Liver (tissue), 8 donors: ENCODE measurements at regions not wholly inside any gene's neighbourhood (a gene's known extent, or its start where the extent isn't known, plus 50 kb on each side); places are given as distances from the start of the nearest gene placed in this dataset.

Experiments
- DNase-seq: peaks from one replicate; pipeline ENCODE4 v3.0.0-alpha.2; 2017; ENCODE audit warnings: low spot score
- H3K27ac ChIP-seq, 2 donors: one replicate each; pipeline ENCODE4 v1.7.0; 2013; ENCODE audit warnings: inconsistent platforms in 2 of 2, low read length in 2 of 2, control low read depth in 1 of 2, low read depth in 1 of 2, mild to moderate bottlenecking in 1 of 2
- H3K27me3 ChIP-seq, 4 donors: one replicate each; pipeline versions ENCODE4 v1.6.1 to v1.7.0; 2013; ENCODE audit warnings: low read length in 3 of 4, inconsistent platforms in 1 of 4, mild to moderate bottlenecking in 1 of 4, moderate library complexity in 1 of 4; ENCODE audit not compliant: control insufficient read depth in 4 of 4, insufficient read depth in 4 of 4
- H3K36me3 ChIP-seq, 4 donors: one replicate each; pipeline versions ENCODE4 v1.6.1 to v1.7.0; 2013; ENCODE audit warnings: low read length in 3 of 4, mild to moderate bottlenecking in 3 of 4, low read depth in 1 of 4, moderate library complexity in 1 of 4; ENCODE audit not compliant: control insufficient read depth in 4 of 4, insufficient read depth in 3 of 4
- H3K4me1 ChIP-seq, 4 donors: one replicate each; pipeline versions ENCODE4 v1.6.1 to v1.7.0; 2013; ENCODE audit warnings: low read length in 3 of 4, mild to moderate bottlenecking in 3 of 4, moderate library complexity in 1 of 4; ENCODE audit not compliant: control insufficient read depth in 4 of 4, insufficient read depth in 4 of 4
- H3K4me3 ChIP-seq, 3 donors: one replicate each; pipeline versions ENCODE4 v1.6.1 to v1.7.0; 2013; ENCODE audit warnings: low read length in 3 of 3, control low read depth in 1 of 3, low read depth in 1 of 3, mild to moderate bottlenecking in 1 of 3
- H3K9ac ChIP-seq, 2 donors: one replicate each; pipeline ENCODE4 v1.7.0; 2013; ENCODE audit warnings: low read length in 2 of 2, mild to moderate bottlenecking in 2 of 2, moderate library complexity in 2 of 2, control low read depth in 1 of 2, low read depth in 1 of 2
- H3K9me3 ChIP-seq, 4 donors: one replicate each; pipeline versions ENCODE4 v1.6.1 to v1.7.0; 2013; ENCODE audit warnings: low read length in 3 of 4; ENCODE audit not compliant: control insufficient read depth in 4 of 4
- CTCF ChIP-seq: fragments of 150-350 bp; IDR thresholded peaks from 2 replicates; pipeline ENCODE4 v1.5.1; 2017; ENCODE audit warnings: improper control_type of control experiment, low read depth, low read length; ENCODE audit not compliant: missing input control
- EGR1 ChIP-seq, 2 donors: IDR thresholded peaks; 2 replicates each; pipeline ENCODE4 v1.6.1; 2016 to 2018; ENCODE audit warnings: antibody characterized with exemption in 2 of 2, low read depth in 2 of 2
- FOXA1 ChIP-seq: IDR thresholded peaks from 2 replicates; pipeline ENCODE4 v1.6.1; 2016; ENCODE audit warnings: antibody characterized with exemption
- FOXA2 ChIP-seq: IDR thresholded peaks from 2 replicates; pipeline ENCODE4 v1.6.1; 2016; ENCODE audit warnings: antibody characterized with exemption
- GABPA ChIP-seq, 2 donors: IDR thresholded peaks in 1 of 2; conservative IDR thresholded peaks in 1 of 2; 2 replicates each; pipeline ENCODE4 v1.6.1; 2016; ENCODE audit warnings: antibody characterized with exemption in 2 of 2, mild to moderate bottlenecking in 1 of 2, moderate library complexity in 1 of 2
- HNF4A ChIP-seq, 2 donors: conservative IDR thresholded peaks; 2 replicates each; pipeline ENCODE4 v1.6.1; 2016; ENCODE audit warnings: antibody characterized with exemption in 2 of 2, mild to moderate bottlenecking in 2 of 2
- HNF4G ChIP-seq: IDR thresholded peaks from 2 replicates; pipeline ENCODE4 v1.6.1; 2016; ENCODE audit warnings: antibody characterized with exemption
- JUND ChIP-seq, 2 donors: IDR thresholded peaks; 2 replicates each; pipeline ENCODE4 v1.6.1; 2016; ENCODE audit warnings: antibody characterized with exemption in 2 of 2
- MAX ChIP-seq: IDR thresholded peaks from 2 replicates; pipeline ENCODE4 v1.6.1; 2016; ENCODE audit warnings: antibody characterized with exemption
- NR2F2 ChIP-seq: IDR thresholded peaks from 2 replicates; pipeline ENCODE4 v1.6.1; 2016; ENCODE audit warnings: antibody characterized with exemption
- RAD21 ChIP-seq, 2 donors: IDR thresholded peaks; 2 replicates each; pipeline ENCODE4 v1.6.1; 2016; ENCODE audit warnings: antibody characterized with exemption in 2 of 2, mild to moderate bottlenecking in 2 of 2
- REST ChIP-seq: IDR thresholded peaks from 2 replicates; pipeline ENCODE4 v1.6.1; 2016; ENCODE audit warnings: antibody characterized with exemption, mild to moderate bottlenecking
- RXRA ChIP-seq, 2 donors: IDR thresholded peaks; 2 replicates each; pipeline ENCODE4 v1.6.1; 2017 to 2018; ENCODE audit warnings: antibody characterized with exemption in 2 of 2, mild to moderate bottlenecking in 1 of 2
- SP1 ChIP-seq: IDR thresholded peaks from 2 replicates; pipeline ENCODE4 v1.6.1; 2018; ENCODE audit warnings: antibody characterized with exemption, mild to moderate bottlenecking
- TAF1 ChIP-seq: conservative IDR thresholded peaks from 2 replicates; pipeline ENCODE4 v1.6.1; 2016; ENCODE audit warnings: antibody characterized with exemption, mild to moderate bottlenecking
- YY1 ChIP-seq: IDR thresholded peaks from 2 replicates; pipeline ENCODE4 v1.6.1; 2016; ENCODE audit warnings: antibody characterized with exemption, mild to moderate bottlenecking
- ZBTB33 ChIP-seq: IDR thresholded peaks from 2 replicates; pipeline ENCODE4 v1.6.1; 2016; ENCODE audit warnings: antibody characterized with exemption
- WGBS: extraction: QIAGEN DNeasy Blood & Tissue Kit; methylation state at CpG from one replicate; pipeline ENCODE4 v1.1.7; 2013; 5-methylcytosine and 5-hydroxymethylcytosine counted together
- TF ChIP-seq, protein P1 (sequence below): IDR thresholded peaks from 2 replicates; pipeline ENCODE4 v1.6.1; 2016; ENCODE audit warnings: antibody characterized with exemption
- donor health status: healthy.
- donor health status: healthy.
- donor health status: healthy.
- donor health status: healthy.
- donor health status: healthy.

GRCh38 chr2:71846072-71846471 is 301.6 kb downstream of the CYP26B1 start:
- no peaks in the 10 kb centered on the region for H3K9me3 ChIP-seq
- no peaks in the 10 kb centered on the region for H3K36me3 ChIP-seq
- H3K4me1 ChIP-seq = no peaks in the 10 kb centered on the region
- TF ChIP-seq, protein P1, sequence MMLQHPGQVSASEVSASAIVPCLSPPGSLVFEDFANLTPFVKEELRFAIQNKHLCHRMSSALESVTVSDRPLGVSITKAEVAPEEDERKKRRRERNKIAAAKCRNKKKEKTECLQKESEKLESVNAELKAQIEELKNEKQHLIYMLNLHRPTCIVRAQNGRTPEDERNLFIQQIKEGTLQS = no peak
- TF ChIP-seq GABPA (IDR thresholded peaks at IDR 0.05 in 1 of 2, conservative IDR thresholded peaks at IDR 0.05 in 1 of 2) (no peak), HNF4A (conservative IDR thresholded peaks at IDR 0.05) (no peak), REST (no peak), YY1 (no peak), HNF4G (no peak), FOXA1 (no peak), CTCF (no peak), SP1 (no peak), RAD21 (IDR thresholded peaks at IDR 0.05) (no peak), RXRA (IDR thresholded peaks at IDR 0.05) (no peak), ZBTB33 (no peak), JUND (IDR thresholded peaks at IDR 0.05) (no peak), TAF1 (no peak), FOXA2 (no peak), NR2F2 (no peak), MAX (no peak)
- H3K4me3 ChIP-seq = no peak overlapping the region
- 80% methylated on average over 2 of the region's 2 CpGs for WGBS
- no peak overlapping the region for H3K27ac ChIP-seq
- no peaks in the 10 kb centered on the region for H3K27me3 ChIP-seq
- H3K9ac ChIP-seq = no peak overlapping the region
- no peak for DNase-seq

GRCh38 chr2:71844967-71845366 is 302.7 kb downstream of the CYP26B1 start:
- WGBS = 87% methylated on average over 4 of the region's 4 CpGs
- Histone ChIP-seq H3K27ac (no peak overlapping the region), H3K36me3 (no peaks in the 10 kb centered on the region), H3K9me3 (no peaks in the 10 kb centered on the region), H3K27me3 (no peaks in the 10 kb centered on the region), H3K9ac (no peak overlapping the region), H3K4me3 (no peak overlapping the region), H3K4me1 (no peaks in the 10 kb centered on the region)
- DNase-seq = no peak
- TF ChIP-seq JUND (IDR thresholded peaks at IDR 0.05) (no peak), HNF4G (no peak), HNF4A (conservative IDR thresholded peaks at IDR 0.05) (no peak), MAX (no peak), EGR1 (IDR thresholded peaks at IDR 0.05; ENCODE audit: low read depth in 2 of 2) (no peak), RAD21 (IDR thresholded peaks at IDR 0.05) (no peak), REST (no peak), SP1 (no peak), FOXA1 (no peak), CTCF (no peak)
